ENCODE measurements at regions not wholly inside any gene's neighbourhood (a gene's known extent, or its start where the extent isn't known, plus 50 kb on each side); places are given as distances from the start of the nearest gene placed in this dataset.
"Not testable (repeated sequence)": the region's sequence is repeated elsewhere in the genome, so short reads cannot be mapped to it uniquely, and the experiment has no call there.

DNA sequence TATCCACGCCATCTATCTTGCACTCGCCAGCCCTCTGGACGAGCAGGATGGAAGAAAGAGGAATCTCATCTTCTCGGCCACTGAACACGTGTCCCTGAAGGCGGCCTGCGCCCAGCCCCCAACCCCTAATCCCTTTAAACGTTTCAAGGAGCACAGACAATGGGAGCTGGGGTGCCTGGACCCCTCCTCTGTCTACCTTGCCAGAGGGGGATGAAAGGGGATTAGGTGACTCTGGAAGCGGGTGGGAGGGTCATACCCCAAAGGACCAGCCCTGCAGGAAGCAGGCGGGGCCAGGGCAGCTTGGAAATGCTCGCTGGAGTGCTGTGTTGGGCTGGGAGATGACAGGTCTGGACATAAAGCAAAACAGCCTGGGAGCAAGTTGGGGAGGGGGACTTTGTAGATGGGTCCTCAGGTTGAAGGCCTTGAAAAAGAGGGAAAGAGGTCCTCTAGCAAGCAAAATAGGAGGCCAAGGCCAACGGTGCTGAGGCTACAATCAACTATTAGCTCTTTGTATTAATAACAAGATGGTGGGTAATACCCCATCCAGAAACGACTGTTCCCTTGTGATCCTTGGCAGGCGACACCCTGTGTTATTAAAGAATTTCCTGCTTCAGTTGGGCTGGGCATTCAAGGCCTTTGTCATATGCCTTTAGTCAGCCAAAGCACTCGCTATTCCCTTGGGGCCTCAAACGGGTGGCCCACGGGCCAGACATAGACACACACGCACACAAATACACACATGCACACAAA, 126.5 kb upstream of the UNC5B start:
- Histone ChIP-seq H3K4me3 (ENCODE audit: low read depth, low read length) (no peak overlapping the region), H3K4me1 (ENCODE audit: control insufficient read depth, insufficient read depth, low read length) (no peaks in the 10 kb centered on the region), H3K9ac (ENCODE audit: low read depth, low read length) (no peak overlapping the region), H3K36me3 (ENCODE audit: control insufficient read depth, insufficient read depth, low read length) (no peaks in the 10 kb centered on the region), H3K9me3 (ENCODE audit: control insufficient read depth, insufficient read depth, low read length) (no peaks in the 10 kb centered on the region), H3K27me3 (ENCODE audit: control insufficient read depth, insufficient read depth, low read length) (no peaks in the 10 kb centered on the region)

DNA sequence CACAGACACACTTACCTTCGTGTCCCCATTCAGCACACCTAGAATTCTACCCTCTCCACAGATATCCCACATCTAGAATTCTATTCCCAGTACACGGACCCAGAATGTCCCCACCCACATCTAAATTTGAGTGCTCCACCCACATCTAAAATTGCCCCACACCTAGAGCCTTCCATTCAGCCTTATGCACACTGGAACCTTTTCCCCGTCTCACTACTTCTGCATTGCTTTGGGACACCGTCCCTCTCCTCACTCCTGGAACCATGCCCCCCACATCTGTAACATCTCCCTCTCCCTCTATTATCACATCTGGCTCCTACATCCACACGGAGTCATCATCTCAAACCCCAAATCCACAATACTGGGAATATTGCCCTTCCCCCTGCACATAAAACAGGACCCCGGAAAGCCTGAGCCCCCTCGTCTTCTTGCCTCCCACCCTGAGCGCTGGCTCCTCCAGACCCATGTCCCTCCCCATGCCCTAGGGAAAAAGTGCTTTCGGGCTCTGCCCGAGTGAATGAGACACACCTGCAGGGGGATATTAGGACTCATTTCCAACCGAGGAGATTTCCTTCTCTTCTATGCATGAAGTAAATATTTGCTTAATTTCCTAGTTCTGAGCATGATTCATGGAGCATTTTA, 125.8 kb upstream of the UNC5B start:
- Histone ChIP-seq H3K36me3 (ENCODE audit: control insufficient read depth, insufficient read depth, low read length) (no peaks in the 10 kb centered on the region), H3K4me1 (ENCODE audit: control insufficient read depth, insufficient read depth, low read length) (no peaks in the 10 kb centered on the region), H3K4me3 (ENCODE audit: low read depth, low read length) (no peak overlapping the region), H3K27me3 (ENCODE audit: control insufficient read depth, insufficient read depth, low read length) (no peaks in the 10 kb centered on the region), H3K9me3 (ENCODE audit: control insufficient read depth, insufficient read depth, low read length) (no peaks in the 10 kb centered on the region), H3K9ac (ENCODE audit: low read depth, low read length) (no peak overlapping the region)

DNA sequence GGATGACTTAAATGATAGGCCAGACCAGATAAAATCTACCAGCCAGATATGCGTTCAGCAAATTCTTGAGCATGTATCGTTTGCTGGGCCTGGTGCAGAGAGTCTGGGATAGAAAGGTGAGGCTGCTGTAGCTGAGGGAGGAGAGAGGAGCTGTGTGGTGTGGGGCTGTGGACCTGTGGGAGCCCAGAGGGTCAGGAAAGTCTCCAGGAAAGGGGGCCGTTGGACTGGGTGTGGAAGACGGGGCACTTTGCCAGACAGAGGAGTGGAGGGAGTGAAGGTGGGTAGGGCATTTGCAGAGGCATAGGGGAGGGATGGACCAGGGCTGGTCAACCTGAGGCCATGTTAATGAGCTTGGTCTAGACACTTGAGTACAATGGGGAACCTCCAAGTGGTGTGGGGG, 124.7 kb upstream of the UNC5B start:
- Histone ChIP-seq H3K4me3 (ENCODE audit: low read depth, low read length) (no peak overlapping the region), H3K9ac (ENCODE audit: low read depth, low read length) (no peak overlapping the region), H3K4me1 (ENCODE audit: control insufficient read depth, insufficient read depth, low read length) (no peaks in the 10 kb centered on the region), H3K9me3 (ENCODE audit: control insufficient read depth, insufficient read depth, low read length) (no peaks in the 10 kb centered on the region), H3K36me3 (ENCODE audit: control insufficient read depth, insufficient read depth, low read length) (no peaks in the 10 kb centered on the region), H3K27me3 (ENCODE audit: control insufficient read depth, insufficient read depth, low read length) (no peaks in the 10 kb centered on the region)

DNA sequence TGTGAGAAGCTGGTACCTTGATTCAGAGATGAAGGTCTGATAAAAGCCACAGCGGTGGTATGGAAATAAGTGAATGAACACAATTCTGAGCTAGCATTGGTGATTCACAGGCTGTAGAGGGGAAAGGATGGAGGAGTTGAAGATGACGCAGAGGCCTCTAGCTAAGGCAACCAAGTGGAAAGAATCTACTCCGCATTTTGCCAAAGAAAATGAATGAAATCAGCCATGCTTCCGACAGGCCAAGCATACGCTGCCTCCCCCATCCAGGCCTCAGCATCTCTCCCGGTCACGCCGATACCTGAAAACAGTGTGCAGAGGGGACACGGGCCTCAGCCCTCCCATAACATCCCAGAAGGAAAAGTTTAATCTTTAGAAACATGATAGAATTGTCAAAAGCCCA, 124.3 kb upstream of the UNC5B start:
- no peaks in the 10 kb centered on the region for H3K4me1 ChIP-seq (ENCODE audit: control insufficient read depth, insufficient read depth, low read length)
- H3K27me3 ChIP-seq (ENCODE audit: control insufficient read depth, insufficient read depth, low read length) = no peaks in the 10 kb centered on the region
- H3K9ac ChIP-seq (ENCODE audit: low read depth, low read length) = no peak overlapping the region
- H3K36me3 ChIP-seq (ENCODE audit: control insufficient read depth, insufficient read depth, low read length) = no peaks in the 10 kb centered on the region
- no peak overlapping the region for H3K4me3 ChIP-seq (ENCODE audit: low read depth, low read length)
- H3K9me3 ChIP-seq (ENCODE audit: control insufficient read depth, insufficient read depth, low read length) = no peaks in the 10 kb centered on the region

DNA sequence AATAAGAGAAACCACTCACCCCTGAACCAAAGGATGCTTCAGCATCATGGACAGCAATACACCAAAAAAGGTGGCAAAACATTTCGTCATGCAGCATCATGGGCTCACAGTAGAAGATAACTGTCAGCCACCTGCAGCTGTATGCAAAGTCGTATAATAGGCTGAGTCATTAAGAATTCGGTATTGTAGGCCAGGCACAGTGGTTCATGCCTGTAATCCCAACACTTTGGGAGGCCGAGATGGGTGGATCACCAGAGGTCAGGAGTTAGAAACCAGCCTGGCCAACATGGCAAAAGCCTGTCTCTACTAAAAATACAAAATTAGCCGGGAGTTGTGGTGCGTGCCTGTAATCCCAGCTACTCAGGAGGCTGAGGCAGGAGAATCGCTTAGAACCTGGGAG, 123.8 kb upstream of the UNC5B start:
- H3K4me1 ChIP-seq (ENCODE audit: control insufficient read depth, insufficient read depth, low read length); H3K9me3 ChIP-seq (ENCODE audit: control insufficient read depth, insufficient read depth, low read length); H3K4me3 ChIP-seq (ENCODE audit: low read depth, low read length); H3K9ac ChIP-seq (ENCODE audit: low read depth, low read length); H3K27me3 ChIP-seq (ENCODE audit: control insufficient read depth, insufficient read depth, low read length); H3K36me3 ChIP-seq (ENCODE audit: control insufficient read depth, insufficient read depth, low read length): not testable (repeated sequence)

DNA sequence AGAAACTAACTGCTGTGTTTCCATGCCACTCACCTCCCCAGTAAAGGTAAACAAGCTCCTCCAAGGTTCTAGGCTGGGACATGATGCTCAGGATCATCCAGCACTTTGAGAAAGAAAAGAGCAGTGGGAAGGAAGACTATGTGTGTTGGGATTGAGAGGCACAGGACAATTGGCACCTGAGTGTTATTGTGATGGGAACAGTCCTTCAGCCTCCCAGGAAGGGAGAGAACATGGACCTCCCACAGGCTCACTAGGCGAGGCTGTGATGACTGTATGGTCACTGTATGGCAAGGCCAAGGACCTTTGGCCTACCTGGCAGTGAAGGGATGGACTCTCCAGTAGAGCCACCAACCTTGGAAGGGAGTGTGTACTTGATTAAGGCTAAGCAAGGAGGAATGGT, 123.2 kb upstream of the UNC5B start:
- no peak overlapping the region for H3K4me3 ChIP-seq (ENCODE audit: low read depth, low read length)
- H3K9me3 ChIP-seq (ENCODE audit: control insufficient read depth, insufficient read depth, low read length) = no peaks in the 10 kb centered on the region
- no peaks in the 10 kb centered on the region for H3K27me3 ChIP-seq (ENCODE audit: control insufficient read depth, insufficient read depth, low read length)
- no peaks in the 10 kb centered on the region for H3K36me3 ChIP-seq (ENCODE audit: control insufficient read depth, insufficient read depth, low read length)
- H3K4me1 ChIP-seq (ENCODE audit: control insufficient read depth, insufficient read depth, low read length) = no peaks in the 10 kb centered on the region
- no peak overlapping the region for H3K9ac ChIP-seq (ENCODE audit: low read depth, low read length)

DNA sequence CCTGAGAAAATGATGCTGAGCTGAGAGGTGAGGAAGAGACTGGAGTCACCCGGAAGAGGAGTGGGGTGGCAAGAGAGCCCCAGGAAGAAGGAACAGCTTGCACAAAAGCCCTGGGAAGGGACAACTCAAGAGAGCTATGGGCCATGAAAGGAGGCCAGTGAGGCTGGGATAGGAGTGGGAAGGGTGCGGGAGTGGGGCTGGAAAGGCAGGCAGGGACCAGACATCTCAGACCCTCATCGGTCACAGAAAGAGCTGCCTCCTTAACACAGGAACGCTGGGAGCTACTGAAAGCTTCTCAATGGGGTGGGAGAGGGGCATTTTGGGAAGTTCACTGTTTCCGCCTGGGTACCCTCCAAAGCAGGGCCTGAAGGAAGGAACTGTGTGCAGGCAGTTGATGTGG, 122.0 kb upstream of the UNC5B start:
- no peaks in the 10 kb centered on the region for H3K36me3 ChIP-seq (ENCODE audit: control insufficient read depth, insufficient read depth, low read length)
- no peak overlapping the region for H3K9ac ChIP-seq (ENCODE audit: low read depth, low read length)
- no peaks in the 10 kb centered on the region for H3K27me3 ChIP-seq (ENCODE audit: control insufficient read depth, insufficient read depth, low read length)
- H3K4me3 ChIP-seq (ENCODE audit: low read depth, low read length) = no peak overlapping the region
- H3K4me1 ChIP-seq (ENCODE audit: control insufficient read depth, insufficient read depth, low read length) = no peaks in the 10 kb centered on the region
- H3K9me3 ChIP-seq (ENCODE audit: control insufficient read depth, insufficient read depth, low read length) = no peaks in the 10 kb centered on the region

DNA sequence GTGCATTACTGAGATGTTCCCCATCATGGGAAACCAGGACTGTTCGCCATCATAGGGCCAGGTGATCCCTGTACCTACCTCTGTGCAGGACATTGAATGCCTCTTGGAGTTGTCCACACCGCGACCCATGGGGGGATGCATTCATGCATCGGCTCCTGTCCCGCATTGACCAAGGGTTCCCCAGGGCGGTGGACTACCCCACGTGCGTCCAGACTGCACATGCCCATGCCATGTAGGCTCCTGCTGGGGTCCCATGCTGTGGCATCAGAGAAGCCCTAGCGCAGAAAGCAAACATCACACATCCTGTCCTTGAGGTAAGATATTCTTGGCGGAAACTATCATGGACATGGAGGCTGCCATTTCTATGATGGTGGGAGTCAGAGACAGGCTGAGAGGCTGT, 121.6 kb upstream of the UNC5B start:
- Histone ChIP-seq H3K4me1 (ENCODE audit: control insufficient read depth, insufficient read depth, low read length) (no peaks in the 10 kb centered on the region), H3K27me3 (ENCODE audit: control insufficient read depth, insufficient read depth, low read length) (no peaks in the 10 kb centered on the region), H3K36me3 (ENCODE audit: control insufficient read depth, insufficient read depth, low read length) (no peaks in the 10 kb centered on the region), H3K9ac (ENCODE audit: low read depth, low read length) (no peak overlapping the region), H3K4me3 (ENCODE audit: low read depth, low read length) (no peak overlapping the region), H3K9me3 (ENCODE audit: control insufficient read depth, insufficient read depth, low read length) (no peaks in the 10 kb centered on the region)

DNA sequence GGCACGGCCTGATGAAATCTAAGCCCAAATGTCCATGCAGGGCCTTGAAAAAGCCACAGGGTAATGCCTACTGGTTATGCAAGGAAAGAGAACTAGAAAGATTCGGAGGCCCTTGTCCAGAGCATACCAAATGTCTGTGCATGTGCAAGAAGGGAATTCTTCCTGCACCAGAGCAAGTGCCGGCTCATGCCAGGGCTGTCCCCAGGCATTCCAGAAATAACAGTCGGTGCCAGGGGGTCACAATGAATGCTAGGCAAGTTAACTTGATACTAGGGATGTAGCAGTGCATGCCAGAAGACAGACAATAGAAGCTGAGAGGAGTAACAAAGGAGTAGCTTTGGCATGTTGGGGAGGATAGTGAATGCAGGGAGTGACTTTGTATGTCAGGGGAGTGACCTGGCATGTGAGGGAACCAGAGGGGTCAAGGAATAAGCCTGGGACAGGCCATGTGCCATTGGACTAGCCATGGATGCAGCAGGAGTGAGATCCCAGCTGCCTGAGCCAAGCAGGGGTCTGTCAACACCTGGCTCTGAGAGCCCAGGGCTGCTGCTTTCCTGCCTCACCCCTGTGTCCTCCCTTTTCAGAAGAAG, 119.5 kb upstream of the UNC5B start:
- Histone ChIP-seq H3K27me3 (ENCODE audit: control insufficient read depth, insufficient read depth, low read length) (no peaks in the 10 kb centered on the region), H3K9ac (ENCODE audit: low read depth, low read length) (no peak overlapping the region), H3K4me1 (ENCODE audit: control insufficient read depth, insufficient read depth, low read length) (no peaks in the 10 kb centered on the region), H3K4me3 (ENCODE audit: low read depth, low read length) (no peak overlapping the region), H3K9me3 (ENCODE audit: control insufficient read depth, insufficient read depth, low read length) (no peaks in the 10 kb centered on the region), H3K36me3 (ENCODE audit: control insufficient read depth, insufficient read depth, low read length) (no peaks in the 10 kb centered on the region)

DNA sequence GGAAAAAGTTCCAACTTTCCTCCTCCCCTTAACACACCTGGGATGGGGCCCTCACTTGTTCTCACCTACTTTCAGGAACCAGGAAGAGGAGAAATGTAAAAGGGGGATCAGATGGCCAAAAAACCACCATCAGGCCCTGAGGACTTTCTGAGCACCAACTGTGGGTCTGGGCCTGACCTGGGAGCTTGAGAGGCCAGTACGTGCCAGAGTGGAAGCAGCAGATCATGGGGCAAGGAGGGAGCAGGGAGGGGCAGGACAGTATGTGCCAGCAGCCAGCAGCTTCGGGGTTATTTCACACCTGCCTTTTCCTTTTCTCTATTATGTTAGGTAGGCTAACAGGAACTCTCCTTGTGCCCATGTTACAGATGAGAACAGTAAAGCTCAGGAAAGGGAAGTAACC, 118.8 kb upstream of the UNC5B start:
- Histone ChIP-seq H3K9me3 (ENCODE audit: control insufficient read depth, insufficient read depth, low read length) (no peaks in the 10 kb centered on the region), H3K4me1 (ENCODE audit: control insufficient read depth, insufficient read depth, low read length) (no peaks in the 10 kb centered on the region), H3K36me3 (ENCODE audit: control insufficient read depth, insufficient read depth, low read length) (no peaks in the 10 kb centered on the region), H3K4me3 (ENCODE audit: low read depth, low read length) (no peak overlapping the region), H3K9ac (ENCODE audit: low read depth, low read length) (no peak overlapping the region), H3K27me3 (ENCODE audit: control insufficient read depth, insufficient read depth, low read length) (no peaks in the 10 kb centered on the region)

DNA sequence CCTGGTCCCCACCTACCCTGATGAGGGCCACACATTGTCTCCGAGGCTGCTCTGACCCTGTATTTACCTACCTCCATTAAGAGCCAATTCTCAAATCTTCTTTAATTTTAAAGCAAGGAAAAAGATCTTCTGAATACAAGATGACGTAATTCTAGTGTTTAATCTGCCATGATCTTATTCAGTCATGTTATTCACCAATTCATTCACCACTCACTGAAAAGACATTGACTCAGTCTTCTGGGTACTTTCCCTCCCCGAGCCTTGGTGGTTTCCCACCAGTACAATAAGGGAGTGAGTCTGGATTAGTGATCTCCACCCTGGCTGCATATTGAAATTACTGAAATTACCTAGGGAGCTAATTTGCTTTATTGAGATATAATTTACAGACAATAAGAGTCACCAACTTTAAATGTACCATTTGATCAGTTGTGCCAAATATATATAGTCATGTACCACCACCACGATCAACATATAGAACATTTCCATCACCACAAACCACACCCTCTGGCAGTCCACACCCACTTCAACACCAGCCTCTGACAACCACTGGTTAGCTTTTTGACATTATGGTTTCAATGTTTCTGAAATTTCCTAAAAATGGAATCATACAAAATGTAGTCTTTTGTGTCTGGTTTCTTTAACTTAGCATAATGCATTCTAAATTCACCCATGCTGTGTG, 117.5 kb upstream of the UNC5B start:
- Histone ChIP-seq H3K27me3 (ENCODE audit: control insufficient read depth, insufficient read depth, low read length) (no peaks in the 10 kb centered on the region), H3K9me3 (ENCODE audit: control insufficient read depth, insufficient read depth, low read length) (no peaks in the 10 kb centered on the region), H3K4me3 (ENCODE audit: low read depth, low read length) (no peak overlapping the region), H3K4me1 (ENCODE audit: control insufficient read depth, insufficient read depth, low read length) (no peaks in the 10 kb centered on the region), H3K9ac (ENCODE audit: low read depth, low read length) (no peak overlapping the region), H3K36me3 (ENCODE audit: control insufficient read depth, insufficient read depth, low read length) (no peaks in the 10 kb centered on the region)

All from iPS-15b (cell line).